ENCODE measurements at regions not wholly inside any gene's neighbourhood (a gene's known extent, or its start where the extent isn't known, plus 50 kb on each side); places are given as distances from the start of the nearest gene placed in this dataset.

DNA sequence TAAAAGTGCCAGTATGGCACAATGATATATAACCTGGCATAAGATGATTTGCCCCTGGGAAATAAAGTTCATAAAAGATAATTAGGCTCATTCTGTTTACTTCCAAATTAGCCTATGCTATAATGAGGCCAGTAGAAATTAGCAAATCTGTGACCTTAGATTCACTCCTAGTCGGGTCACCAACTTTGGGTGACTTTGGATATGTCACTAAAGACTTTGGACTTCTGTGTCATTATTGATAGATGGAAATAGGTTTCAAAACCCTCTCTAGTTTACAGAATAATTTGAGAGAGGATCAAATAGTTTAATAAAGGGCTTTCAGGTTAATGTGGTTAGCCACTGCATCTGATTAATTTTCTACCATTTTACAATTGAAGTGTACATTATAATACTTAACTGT is 1869.3 kb upstream of the FLRT2 start:
- Histone ChIP-seq H3K9me3 (ENCODE audit: control insufficient read depth in 1 of 2, insufficient read depth in 1 of 2, low read length in 2 of 2) (no peaks in the 10 kb centered on the region), H3K27me3 (ENCODE audit: control insufficient read depth in 1 of 2, insufficient read depth in 2 of 2, low read length in 2 of 2) (no peaks in the 10 kb centered on the region), H3K4me1 (ENCODE audit: insufficient read depth, low read length) (no peaks in the 10 kb centered on the region), H3K36me3 (ENCODE audit: insufficient read depth, low read length) (no peaks in the 10 kb centered on the region), H3K27ac (ENCODE audit: low read depth in 1 of 2, low read length in 2 of 2) (no peak overlapping the region), H3K4me3 (ENCODE audit: low read length) (no peak overlapping the region)
- ChIA-PET CTCF (no interaction called here), POLR2A (no interaction called here)
- Mint-ChIP-seq H3K27ac (no peak overlapping the region), H3K36me3 (ENCODE audit: low read depth) (no peaks in the 10 kb centered on the region), H3K9me3 (peaks cover 18% of the 10 kb centered on the region), H3K4me1 (ENCODE audit: low read depth) (no peaks in the 10 kb centered on the region), H3K27me3 (no peaks in the 10 kb centered on the region), H3K4me3 (no peak overlapping the region)
- no peak for ATAC-seq (ENCODE audit: poor library complexity)
- intact Hi-C loops (cut with DNase I, micrococcal nuclease): no loop called here
- no peak for DNase-seq
- TF ChIP-seq, protein P1, sequence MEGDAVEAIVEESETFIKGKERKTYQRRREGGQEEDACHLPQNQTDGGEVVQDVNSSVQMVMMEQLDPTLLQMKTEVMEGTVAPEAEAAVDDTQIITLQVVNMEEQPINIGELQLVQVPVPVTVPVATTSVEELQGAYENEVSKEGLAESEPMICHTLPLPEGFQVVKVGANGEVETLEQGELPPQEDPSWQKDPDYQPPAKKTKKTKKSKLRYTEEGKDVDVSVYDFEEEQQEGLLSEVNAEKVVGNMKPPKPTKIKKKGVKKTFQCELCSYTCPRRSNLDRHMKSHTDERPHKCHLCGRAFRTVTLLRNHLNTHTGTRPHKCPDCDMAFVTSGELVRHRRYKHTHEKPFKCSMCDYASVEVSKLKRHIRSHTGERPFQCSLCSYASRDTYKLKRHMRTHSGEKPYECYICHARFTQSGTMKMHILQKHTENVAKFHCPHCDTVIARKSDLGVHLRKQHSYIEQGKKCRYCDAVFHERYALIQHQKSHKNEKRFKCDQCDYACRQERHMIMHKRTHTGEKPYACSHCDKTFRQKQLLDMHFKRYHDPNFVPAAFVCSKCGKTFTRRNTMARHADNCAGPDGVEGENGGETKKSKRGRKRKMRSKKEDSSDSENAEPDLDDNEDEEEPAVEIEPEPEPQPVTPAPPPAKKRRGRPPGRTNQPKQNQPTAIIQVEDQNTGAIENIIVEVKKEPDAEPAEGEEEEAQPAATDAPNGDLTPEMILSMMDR (IDR thresholded peaks at IDR 0.05): no peak

DNA sequence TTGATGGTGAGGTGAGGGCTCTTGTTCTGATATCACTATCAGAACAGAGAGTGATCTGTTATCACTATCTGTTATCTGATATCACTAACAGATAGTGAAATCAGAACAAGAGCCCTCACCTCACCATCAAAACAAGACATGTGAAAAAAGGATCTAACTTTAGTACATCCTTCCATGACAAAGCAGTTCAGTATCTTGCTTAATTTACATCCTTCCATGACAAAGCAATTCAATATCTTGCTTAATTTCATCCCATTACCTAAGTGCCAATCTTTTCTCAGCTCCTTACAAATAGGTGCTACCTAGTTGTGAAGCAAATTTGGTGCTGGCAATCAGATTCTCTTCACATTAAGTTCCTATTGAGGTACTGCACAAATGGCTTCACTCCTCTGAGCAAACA is 1865.6 kb upstream of the FLRT2 start:
- no peaks in the 10 kb centered on the region for H3K36me3 ChIP-seq (ENCODE audit: insufficient read depth, low read length)
- ChIA-PET CTCF (no interaction called here), POLR2A (no interaction called here)
- H3K27ac ChIP-seq (ENCODE audit: low read depth in 1 of 2, low read length in 2 of 2): no peak overlapping the region
- intact Hi-C loops (cut with DNase I, micrococcal nuclease): no loop called here
- no peaks in the 10 kb centered on the region for H3K9me3 ChIP-seq (ENCODE audit: control insufficient read depth in 1 of 2, insufficient read depth in 1 of 2, low read length in 2 of 2)
- Mint-ChIP-seq H3K9me3 (peaks cover 25% of the 10 kb centered on the region), H3K4me3 (no peak overlapping the region), H3K27ac (no peak overlapping the region), H3K27me3 (no peaks in the 10 kb centered on the region), H3K4me1 (ENCODE audit: low read depth) (no peaks in the 10 kb centered on the region), H3K36me3 (ENCODE audit: low read depth) (no peaks in the 10 kb centered on the region)
- DNase-seq: no peak
- H3K27me3 ChIP-seq (ENCODE audit: control insufficient read depth in 1 of 2, insufficient read depth in 2 of 2, low read length in 2 of 2): no peaks in the 10 kb centered on the region
- H3K4me3 ChIP-seq (ENCODE audit: low read length): no peak overlapping the region
- H3K4me1 ChIP-seq (ENCODE audit: insufficient read depth, low read length): no peaks in the 10 kb centered on the region
- ATAC-seq (ENCODE audit: poor library complexity): no peak
- TF ChIP-seq, protein P1 (IDR thresholded peaks at IDR 0.05): no peak

DNA sequence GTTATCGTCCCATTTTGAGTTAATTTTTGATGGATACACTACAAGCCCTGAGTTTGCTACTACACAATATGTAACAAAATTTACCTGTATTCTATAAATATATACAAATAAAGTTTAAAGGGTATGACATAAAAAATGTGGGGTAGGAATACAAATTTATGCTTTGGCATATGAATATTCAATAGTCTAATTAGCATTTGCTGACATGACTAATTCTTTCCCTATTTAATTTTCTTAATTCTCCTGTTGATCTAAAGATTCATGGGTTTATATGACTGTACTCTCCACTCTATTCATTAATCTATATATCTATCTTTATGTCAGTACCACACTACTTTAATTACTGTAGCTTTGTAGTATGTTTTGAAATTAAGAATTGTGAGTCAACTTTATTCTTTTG is 1840.7 kb upstream of the FLRT2 start:
- H3K36me3 Mint-ChIP-seq (ENCODE audit: low read depth): no peaks in the 10 kb centered on the region
- no peak for DNase-seq

More for the DNA sequence above, 1840.7 kb upstream of the FLRT2 start:
- H3K27me3 Mint-ChIP-seq: no peaks in the 10 kb centered on the region
- H3K4me1 ChIP-seq (ENCODE audit: insufficient read depth, low read length): no peaks in the 10 kb centered on the region
- POLR2A ChIA-PET: no interaction called here
- no peaks in the 10 kb centered on the region for H3K36me3 ChIP-seq (ENCODE audit: insufficient read depth, low read length)
- no peak overlapping the region for H3K27ac Mint-ChIP-seq
- H3K9me3 Mint-ChIP-seq: peaks cover 13% of the 10 kb centered on the region
- peaks cover 0 to 4% of the 10 kb centered on the region in 2 experiments for H3K9me3 ChIP-seq (ENCODE audit: control insufficient read depth in 1 of 2, insufficient read depth in 1 of 2, low read length in 2 of 2)
- no peaks in the 10 kb centered on the region for H3K4me1 Mint-ChIP-seq (ENCODE audit: low read depth)
- CTCF ChIA-PET: no interaction called here
- no peak overlapping the region for H3K4me3 ChIP-seq (ENCODE audit: low read length)
- intact Hi-C loops (cut with DNase I, micrococcal nuclease): no loop called here
- ATAC-seq (ENCODE audit: poor library complexity): no peak
- TF ChIP-seq, protein P1 (IDR thresholded peaks at IDR 0.05): no peak
- H3K27me3 ChIP-seq (ENCODE audit: control insufficient read depth in 1 of 2, insufficient read depth in 2 of 2, low read length in 2 of 2): no peaks in the 10 kb centered on the region
- H3K27ac ChIP-seq (ENCODE audit: low read depth in 1 of 2, low read length in 2 of 2): no peak overlapping the region
- H3K4me3 Mint-ChIP-seq: no peak overlapping the region

All from CD4-positive, alpha-beta T cell (primary cell).